ENCODE measurements at regions not wholly inside any gene's neighbourhood (a gene's known extent, or its start where the extent isn't known, plus 50 kb on each side); places are given as distances from the start of the nearest gene placed in this dataset.

GRCh38 chr10:62626817-62627216 is 177.7 kb upstream of the ADO start:
- DNase-seq (no peak), ATAC-seq (ENCODE audit: insufficient read depth, low FRiP score) (no peak)
- Histone ChIP-seq H3K4me3 (no peak overlapping the region), H3K9me3 (ENCODE audit: control insufficient read depth in 4 of 4, insufficient read depth in 3 of 4, low read length in 3 of 4) (no peaks in the 10 kb centered on the region), H3K27ac (ENCODE audit: low read depth in 1 of 2, low read length in 1 of 2) (no peak overlapping the region), H3K9ac (ENCODE audit: insufficient read depth in 1 of 2, low read length in 2 of 2) (no peak overlapping the region), H3K4me1 (ENCODE audit: control insufficient read depth in 5 of 5, insufficient read depth in 5 of 5, low read length in 5 of 5) (peaks cover 0 to 19% (median 0%) of the 10 kb centered on the region in 5 donors), H3K27me3 (ENCODE audit: control insufficient read depth in 3 of 3, insufficient read depth in 3 of 3, low read length in 2 of 3) (no peaks in the 10 kb centered on the region), H3K36me3 (ENCODE audit: control insufficient read depth in 4 of 4, insufficient read depth in 4 of 4, low read length in 4 of 4) (no peaks in the 10 kb centered on the region)
- 37 to 60% methylated on average over 2 of the region's 2 CpGs for WGBS, 2 donors
- TF ChIP-seq CTCF (IDR thresholded peaks at IDR 0.05; ENCODE audit: control extremely low read depth, extremely low read depth) = no peak

- 88 to 92% methylated on average over 4 of the region's 4 CpGs for WGBS, 2 donors
- no peak for TF ChIP-seq CTCF (IDR thresholded peaks at IDR 0.05; ENCODE audit: control extremely low read depth, extremely low read depth)
- H3K9me3 ChIP-seq (ENCODE audit: control insufficient read depth in 4 of 4, insufficient read depth in 3 of 4, low read length in 3 of 4) = no peaks in the 10 kb centered on the region
- no peak for ATAC-seq (ENCODE audit: insufficient read depth, low FRiP score)
- H3K9ac ChIP-seq (ENCODE audit: insufficient read depth in 1 of 2, low read length in 2 of 2) = no peak overlapping the region
- peaks cover 0 to 19% (median 6%) of the 10 kb centered on the region in 5 donors for H3K4me1 ChIP-seq (ENCODE audit: control insufficient read depth in 5 of 5, insufficient read depth in 5 of 5, low read length in 5 of 5)
- H3K36me3 ChIP-seq (ENCODE audit: control insufficient read depth in 4 of 4, insufficient read depth in 4 of 4, low read length in 4 of 4) = no peaks in the 10 kb centered on the region
- H3K27ac ChIP-seq (ENCODE audit: low read depth in 1 of 2, low read length in 1 of 2) = no peak overlapping the region
- no peaks in the 10 kb centered on the region for H3K27me3 ChIP-seq (ENCODE audit: control insufficient read depth in 3 of 3, insufficient read depth in 3 of 3, low read length in 2 of 3)
- no peak overlapping the region for H3K4me3 ChIP-seq
- no peak for DNase-seq
These were observed 176.5 kb upstream of the ADO start for GRCh38 chr10:62627983-62628382.

- ATAC-seq (ENCODE audit: insufficient read depth, low FRiP score) (no peak), DNase-seq (no peak)
- TF ChIP-seq CTCF (IDR thresholded peaks at IDR 0.05; ENCODE audit: control extremely low read depth, extremely low read depth) = no peak
- H3K4me1 ChIP-seq (ENCODE audit: control insufficient read depth in 5 of 5, insufficient read depth in 5 of 5, low read length in 5 of 5) = peaks cover 0 to 10% (median 3%) of the 10 kb centered on the region in 5 donors
- 64 to 69% methylated on average over 1 of the region's 1 CpG for WGBS, 2 donors
- no peaks in the 10 kb centered on the region for H3K27me3 ChIP-seq (ENCODE audit: control insufficient read depth in 3 of 3, insufficient read depth in 3 of 3, low read length in 2 of 3)
- no peak overlapping the region for H3K27ac ChIP-seq (ENCODE audit: low read depth in 1 of 2, low read length in 1 of 2)
- no peak overlapping the region for H3K9ac ChIP-seq (ENCODE audit: insufficient read depth in 1 of 2, low read length in 2 of 2)
- no peak overlapping the region for H3K4me3 ChIP-seq
- H3K36me3 ChIP-seq (ENCODE audit: control insufficient read depth in 4 of 4, insufficient read depth in 4 of 4, low read length in 4 of 4) = no peaks in the 10 kb centered on the region
- H3K9me3 ChIP-seq (ENCODE audit: control insufficient read depth in 4 of 4, insufficient read depth in 3 of 4, low read length in 3 of 4) = no peaks in the 10 kb centered on the region
These were observed 173.3 kb upstream of the ADO start for GRCh38 chr10:62631241-62631640.
